ENCODE measurements at regions not wholly inside any gene's neighbourhood (a gene's known extent, or its start where the extent isn't known, plus 50 kb on each side); places are given as distances from the start of the nearest gene placed in this dataset.

DNA sequence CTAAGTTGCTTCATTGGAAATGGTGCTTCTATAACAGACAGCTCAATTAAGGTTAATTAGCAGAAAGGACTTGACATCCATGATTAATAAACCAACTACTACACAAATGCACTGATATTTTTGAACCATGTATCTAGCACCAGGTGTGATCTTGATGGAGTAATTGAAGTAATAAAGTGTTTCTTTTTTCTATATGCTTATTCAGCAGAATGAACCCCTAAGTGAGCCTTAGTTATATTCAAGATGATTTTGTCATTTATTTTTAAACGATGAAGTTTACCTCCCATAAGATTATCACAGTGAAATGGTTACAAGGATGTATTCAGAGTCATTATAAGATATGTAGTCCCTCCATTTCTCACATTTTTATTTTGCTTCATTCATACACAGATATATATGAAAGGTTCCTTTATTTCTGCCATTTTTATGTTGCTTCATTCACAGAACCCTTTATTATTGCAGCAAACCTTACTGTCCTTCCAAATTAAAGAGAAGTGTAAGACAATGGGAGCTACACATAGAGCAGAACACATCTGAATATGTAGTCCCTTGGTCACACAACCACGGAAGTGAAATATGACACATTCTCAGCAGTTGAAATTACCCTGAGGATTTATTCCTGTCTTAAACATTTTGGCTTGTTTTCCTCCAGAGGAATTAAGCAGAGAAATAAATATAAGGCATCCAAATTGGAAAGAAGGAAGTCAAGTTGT is 295.0 kb downstream of the RAP2B start:
- H3K4me1 ChIP-seq (ENCODE audit: low read depth), result peaks cover 8% of the 10 kb centered on the region
- H3K9me3 ChIP-seq (ENCODE audit: low read depth), result no peaks in the 10 kb centered on the region
- no peaks in the 10 kb centered on the region for H3K27me3 ChIP-seq
- DNase-seq (ENCODE audit: low read depth in 1 of 2, low spot score in 1 of 2), result no peak
- no peaks in the 10 kb centered on the region for H3K36me3 ChIP-seq
- TF ChIP-seq, protein P1, sequence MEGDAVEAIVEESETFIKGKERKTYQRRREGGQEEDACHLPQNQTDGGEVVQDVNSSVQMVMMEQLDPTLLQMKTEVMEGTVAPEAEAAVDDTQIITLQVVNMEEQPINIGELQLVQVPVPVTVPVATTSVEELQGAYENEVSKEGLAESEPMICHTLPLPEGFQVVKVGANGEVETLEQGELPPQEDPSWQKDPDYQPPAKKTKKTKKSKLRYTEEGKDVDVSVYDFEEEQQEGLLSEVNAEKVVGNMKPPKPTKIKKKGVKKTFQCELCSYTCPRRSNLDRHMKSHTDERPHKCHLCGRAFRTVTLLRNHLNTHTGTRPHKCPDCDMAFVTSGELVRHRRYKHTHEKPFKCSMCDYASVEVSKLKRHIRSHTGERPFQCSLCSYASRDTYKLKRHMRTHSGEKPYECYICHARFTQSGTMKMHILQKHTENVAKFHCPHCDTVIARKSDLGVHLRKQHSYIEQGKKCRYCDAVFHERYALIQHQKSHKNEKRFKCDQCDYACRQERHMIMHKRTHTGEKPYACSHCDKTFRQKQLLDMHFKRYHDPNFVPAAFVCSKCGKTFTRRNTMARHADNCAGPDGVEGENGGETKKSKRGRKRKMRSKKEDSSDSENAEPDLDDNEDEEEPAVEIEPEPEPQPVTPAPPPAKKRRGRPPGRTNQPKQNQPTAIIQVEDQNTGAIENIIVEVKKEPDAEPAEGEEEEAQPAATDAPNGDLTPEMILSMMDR (IDR thresholded peaks at IDR 0.05; ENCODE audit: low read depth, low read length), result no peak
- H3K27ac ChIP-seq, result no peak overlapping the region
- H3K4me3 ChIP-seq, result no peak overlapping the region

DNA sequence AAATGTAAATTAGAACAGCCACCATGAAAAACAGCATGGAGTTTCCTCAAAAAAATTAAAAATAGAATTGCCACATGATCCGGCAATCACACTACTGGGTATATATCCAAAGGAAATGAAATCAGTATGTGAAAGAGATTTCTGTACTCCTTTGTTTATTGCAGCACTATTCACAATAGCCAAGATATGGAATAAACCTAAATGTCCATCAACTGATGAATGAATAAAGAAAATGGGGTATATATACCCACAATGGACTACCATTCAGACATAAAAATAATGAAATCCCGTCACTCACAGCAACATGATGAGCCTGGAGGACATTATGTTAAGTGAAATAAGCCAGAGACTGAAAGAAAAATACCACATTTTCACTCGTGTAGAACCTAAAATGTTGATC is 296.9 kb downstream of the RAP2B start:
- no peak for DNase-seq (ENCODE audit: low read depth in 1 of 2, low spot score in 1 of 2)
- no peaks in the 10 kb centered on the region for H3K27me3 ChIP-seq
- H3K27ac ChIP-seq, result no peak overlapping the region
- peaks cover 11% of the 10 kb centered on the region for H3K4me1 ChIP-seq (ENCODE audit: low read depth)
- H3K9me3 ChIP-seq (ENCODE audit: low read depth), result no peaks in the 10 kb centered on the region
- TF ChIP-seq, protein P1 (IDR thresholded peaks at IDR 0.05; ENCODE audit: low read depth, low read length), result no peak
- H3K36me3 ChIP-seq, result no peaks in the 10 kb centered on the region
- H3K4me3 ChIP-seq, result no peak overlapping the region

DNA sequence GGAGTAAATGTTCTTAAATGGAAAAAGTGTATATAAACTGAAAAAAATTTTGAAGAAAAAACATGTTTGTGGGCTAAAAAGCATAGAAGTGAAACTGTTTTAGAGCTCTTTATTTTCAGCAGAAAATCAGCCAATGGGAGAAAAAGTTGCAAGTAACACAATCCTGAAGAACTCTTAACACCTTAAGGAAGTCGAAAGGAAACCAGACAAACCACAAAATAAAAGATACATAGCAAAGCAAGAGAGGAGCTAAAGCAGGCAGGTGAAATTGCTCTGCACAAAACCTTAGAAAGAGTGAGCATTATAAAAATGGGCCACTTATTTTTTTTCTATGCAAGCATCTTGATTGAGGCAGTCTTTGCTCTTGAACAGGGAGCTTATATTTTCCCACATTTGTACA is 300.5 kb downstream of the RAP2B start:
- no peak overlapping the region for H3K4me3 ChIP-seq
- H3K4me1 ChIP-seq (ENCODE audit: low read depth), result peaks cover 4% of the 10 kb centered on the region
- no peaks in the 10 kb centered on the region for H3K27me3 ChIP-seq
- TF ChIP-seq, protein P1 (IDR thresholded peaks at IDR 0.05; ENCODE audit: low read depth, low read length), result no peak
- no peaks in the 10 kb centered on the region for H3K9me3 ChIP-seq (ENCODE audit: low read depth)
- no peak overlapping the region for H3K27ac ChIP-seq
- DNase-seq (ENCODE audit: low read depth in 1 of 2, low spot score in 1 of 2), result no peak
- no peaks in the 10 kb centered on the region for H3K36me3 ChIP-seq

DNA sequence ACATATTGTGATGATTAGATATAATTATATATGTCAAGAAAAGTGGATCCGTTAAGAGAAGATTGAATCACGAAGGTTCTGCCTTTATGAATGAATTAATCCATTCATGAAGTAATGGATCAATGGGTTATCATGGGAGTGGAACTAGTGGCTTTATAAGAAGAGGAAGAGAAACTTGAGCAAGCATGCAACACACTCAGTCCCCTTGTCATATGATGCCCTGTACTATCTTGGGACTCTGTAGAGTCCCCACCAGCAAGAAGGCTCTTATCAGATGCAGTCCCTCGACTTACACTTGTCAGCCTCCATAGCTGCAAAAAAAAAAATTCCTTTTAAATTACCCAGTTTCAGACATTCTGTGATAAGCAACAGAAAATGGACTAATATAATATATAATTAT is 301.9 kb downstream of the RAP2B start:
- H3K4me1 ChIP-seq (ENCODE audit: low read depth), result peaks cover 4% of the 10 kb centered on the region
- H3K9me3 ChIP-seq (ENCODE audit: low read depth), result no peaks in the 10 kb centered on the region
- DNase-seq (ENCODE audit: low read depth in 1 of 2, low spot score in 1 of 2), result no peak
- H3K4me3 ChIP-seq, result no peak overlapping the region
- H3K27me3 ChIP-seq, result no peaks in the 10 kb centered on the region
- TF ChIP-seq, protein P1 (IDR thresholded peaks at IDR 0.05; ENCODE audit: low read depth, low read length), result no peak
- no peaks in the 10 kb centered on the region for H3K36me3 ChIP-seq
- no peak overlapping the region for H3K27ac ChIP-seq

DNA sequence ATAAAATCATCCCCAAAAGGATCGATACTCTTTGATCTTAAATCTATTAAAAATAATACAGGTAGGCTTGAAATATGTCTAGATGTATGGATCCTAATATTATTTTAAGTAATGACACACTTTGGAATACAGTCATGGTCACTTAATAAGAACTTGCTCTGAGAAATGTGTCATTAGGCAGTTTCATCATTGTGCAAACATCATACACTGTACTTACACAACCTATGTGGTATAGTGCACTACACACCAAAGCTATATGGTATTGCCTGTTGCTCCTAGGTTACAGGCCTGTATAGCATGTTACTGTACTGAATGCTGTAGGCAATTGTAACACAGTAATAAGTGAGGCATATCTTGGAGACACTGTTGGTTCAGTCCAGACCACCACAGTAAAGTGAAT is 307.1 kb downstream of the RAP2B start:
- Histone ChIP-seq H3K4me1 (ENCODE audit: low read depth) (no peaks in the 10 kb centered on the region), H3K27me3 (no peaks in the 10 kb centered on the region), H3K9me3 (ENCODE audit: low read depth) (no peaks in the 10 kb centered on the region), H3K36me3 (no peaks in the 10 kb centered on the region), H3K27ac (no peak overlapping the region), H3K4me3 (no peak overlapping the region)
- DNase-seq (ENCODE audit: low read depth in 1 of 2, low spot score in 1 of 2), result no peak
- TF ChIP-seq, protein P1 (IDR thresholded peaks at IDR 0.05; ENCODE audit: low read depth, low read length), result no peak

All from cardiac muscle cell (in vitro differentiated cells and primary cell).